Superior temporal gyrus (tissue), 1 donor: ENCODE measurements at regions not wholly inside any gene's neighbourhood (a gene's known extent, or its start where the extent isn't known, plus 50 kb on each side); places are given as distances from the start of the nearest gene placed in this dataset.
"Not testable (repeated sequence)": the region's sequence is repeated elsewhere in the genome, so short reads cannot be mapped to it uniquely, and the experiment has no call there.

Experiments used
- DNase-seq: peaks from one replicate; pipeline ENCODE4 v3.0.0-alpha.2; 2016; ENCODE audit errors: extremely low spot score

DNA sequence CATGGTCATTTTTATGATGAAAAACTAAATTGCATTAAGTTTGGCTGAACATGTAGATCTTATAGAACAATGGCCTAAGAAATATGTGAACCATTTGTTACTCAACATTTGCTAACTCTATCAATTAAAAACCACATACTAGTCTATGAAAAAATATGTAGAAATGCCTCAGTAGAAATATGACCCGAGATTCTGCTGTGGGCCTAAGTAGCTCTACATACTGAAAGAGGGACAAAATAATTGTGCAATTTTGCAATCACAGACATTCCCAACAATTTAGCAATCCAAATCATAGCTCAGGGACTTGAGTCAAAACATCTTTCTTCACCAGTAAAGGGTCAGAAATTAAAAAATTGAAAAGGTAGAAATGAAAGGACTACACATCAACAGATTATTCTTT is 619.0 kb downstream of the FRK start:
- DNase-seq: no peak

DNA sequence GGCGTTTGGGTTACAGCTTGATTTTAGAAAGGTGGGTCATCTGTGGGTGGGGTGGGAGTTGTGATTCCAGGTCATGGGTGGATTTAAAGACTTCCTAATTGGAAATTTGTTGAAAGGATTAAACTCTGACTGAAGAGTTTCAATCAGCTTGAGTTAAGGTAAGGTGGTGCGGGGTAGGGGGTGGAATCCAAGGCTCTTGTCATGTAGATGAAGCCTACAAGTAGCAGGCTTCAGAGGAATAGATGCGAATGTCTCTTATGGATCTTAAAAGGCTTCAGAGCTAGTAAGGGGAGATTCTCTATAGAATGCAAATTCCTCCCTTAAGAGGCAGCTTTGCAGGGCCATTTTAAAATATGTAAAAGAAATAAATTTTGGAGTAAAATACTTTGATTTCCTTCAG is 645.3 kb downstream of the FRK start:
- no peak for DNase-seq

DNA sequence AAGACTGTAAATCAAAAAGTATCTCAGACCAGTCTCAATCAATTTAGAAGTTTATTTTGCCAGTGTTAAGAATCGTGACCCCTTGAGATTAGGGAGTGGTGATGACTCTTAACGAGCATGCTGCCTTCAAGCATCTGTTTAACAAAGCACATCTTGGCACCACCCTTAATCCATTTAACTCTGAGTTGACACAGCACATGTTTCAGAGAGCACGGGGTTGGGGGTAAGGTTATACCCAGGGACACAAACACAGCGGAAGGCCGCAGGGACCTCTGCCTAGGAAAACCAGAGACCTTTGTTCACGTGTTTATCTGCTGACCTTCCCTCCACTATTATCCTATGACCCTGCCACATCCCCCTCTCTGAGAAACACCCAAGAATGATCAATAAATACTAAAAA is 645.8 kb downstream of the FRK start:
- DNase-seq: not testable (repeated sequence)

DNA sequence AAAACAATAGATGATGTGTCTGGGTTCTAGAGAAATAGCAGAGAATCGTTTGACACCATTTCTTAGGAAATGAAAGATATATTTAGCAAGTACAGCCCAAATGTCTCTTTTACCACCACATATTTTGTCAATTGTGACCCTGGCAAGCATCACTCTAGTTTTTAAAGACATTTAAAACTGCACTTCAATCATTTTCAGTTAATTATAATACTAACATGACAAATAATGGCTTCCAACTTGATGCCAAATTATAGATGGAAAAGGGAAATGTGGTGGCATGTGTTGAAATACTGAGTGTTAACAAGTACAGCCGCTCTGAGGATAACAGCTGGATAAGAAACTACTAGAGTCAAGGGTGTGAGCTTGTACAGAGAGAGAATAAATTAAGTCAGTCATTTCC is 648.9 kb downstream of the FRK start:
- no peak for DNase-seq

DNA sequence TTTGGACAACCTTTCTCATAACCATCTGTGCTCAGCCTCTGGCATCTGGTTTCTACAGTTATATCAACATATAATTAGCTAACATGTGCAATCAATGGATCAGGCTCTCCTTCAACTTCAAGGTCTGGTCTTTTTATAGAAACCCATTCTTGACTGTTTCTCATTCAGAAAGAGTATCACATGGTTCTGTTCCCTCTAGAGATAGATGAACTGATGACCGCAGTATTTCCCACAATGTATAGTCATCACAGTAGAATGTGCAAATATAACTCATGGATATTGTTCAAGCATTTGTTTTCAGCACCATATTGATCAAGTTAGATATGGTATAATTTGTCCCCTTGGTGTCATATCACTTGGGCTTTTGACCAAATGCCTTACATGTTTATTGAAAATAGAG is 656.2 kb downstream of the FRK start:
- DNase-seq: no peak

DNA sequence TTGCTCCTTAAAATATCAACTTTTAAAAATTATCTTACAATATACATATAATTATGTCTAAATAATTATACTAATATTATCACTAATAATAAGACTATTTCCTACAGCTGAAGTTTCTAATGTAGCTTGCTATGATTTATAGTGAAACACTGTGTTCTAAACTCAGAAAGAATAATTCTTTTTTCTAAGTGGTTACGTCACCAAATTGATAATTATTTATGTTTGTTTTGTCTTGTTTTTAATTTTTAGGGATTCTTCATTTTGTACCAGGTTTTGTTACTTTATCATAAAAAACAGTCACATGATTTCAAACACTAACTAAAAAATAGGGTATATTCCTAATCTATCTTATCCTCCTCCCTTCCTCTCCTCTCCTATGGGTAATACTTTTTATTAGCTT is 662.1 kb downstream of the FRK start:
- DNase-seq: no peak

DNA sequence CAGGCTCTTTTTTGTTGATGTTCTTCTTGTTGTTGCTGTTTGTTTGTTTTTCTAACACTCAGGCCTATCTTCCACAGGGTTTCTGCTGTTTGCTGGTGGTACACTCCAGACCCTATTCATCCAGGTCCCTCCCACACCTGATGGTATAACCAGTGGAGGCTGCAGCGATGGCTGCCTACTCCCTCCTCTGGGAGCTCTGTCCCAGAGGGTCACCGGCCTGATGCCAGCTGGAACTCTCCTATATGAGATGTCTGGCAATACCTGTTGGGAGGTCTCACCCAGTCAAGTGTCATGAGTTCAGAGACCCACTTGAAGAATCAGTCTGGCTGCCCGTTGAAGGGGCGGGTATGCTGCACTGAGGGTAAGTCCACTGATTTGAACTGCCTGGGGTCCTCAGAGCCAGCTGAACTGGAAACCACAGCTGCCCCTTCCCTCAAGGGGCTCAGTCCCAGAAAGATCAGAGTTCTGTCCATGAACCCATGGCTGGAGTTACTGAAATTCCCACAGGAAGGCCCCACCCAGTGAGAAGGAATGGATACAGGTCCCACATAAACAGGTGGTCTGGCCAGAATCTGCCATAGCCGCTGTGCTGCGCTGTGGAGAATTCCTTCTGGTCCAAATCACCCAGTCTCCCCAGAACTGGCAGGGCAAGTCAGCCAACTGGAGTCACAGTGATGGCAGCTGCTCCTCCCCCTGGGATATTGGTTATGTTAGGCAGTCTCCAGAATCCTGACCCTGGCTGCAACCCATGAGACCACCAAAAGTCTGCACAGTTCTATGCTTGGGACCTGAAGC is 664.4 kb downstream of the FRK start:
- no peak for DNase-seq

DNA sequence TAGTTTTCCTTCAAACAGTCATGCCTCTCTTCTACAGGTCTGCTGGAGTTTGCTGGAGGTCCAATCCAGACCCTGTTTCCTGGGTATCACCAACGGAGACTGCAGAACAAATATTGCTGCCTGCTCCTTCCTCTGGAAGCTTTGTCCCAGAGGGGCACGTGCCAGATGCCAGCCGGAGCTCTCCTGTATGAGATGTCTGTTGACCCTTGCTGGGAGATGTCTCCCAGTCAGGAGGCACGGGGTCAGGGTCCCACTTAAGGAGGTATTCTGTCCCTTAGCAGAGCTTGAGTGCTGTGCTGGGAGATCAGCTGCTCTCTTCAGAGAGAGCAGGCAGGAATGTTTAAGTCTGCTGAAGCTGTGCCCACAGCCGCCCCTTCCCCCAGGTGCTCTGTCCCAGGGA is 666.9 kb downstream of the FRK start:
- no peak for DNase-seq

DNA sequence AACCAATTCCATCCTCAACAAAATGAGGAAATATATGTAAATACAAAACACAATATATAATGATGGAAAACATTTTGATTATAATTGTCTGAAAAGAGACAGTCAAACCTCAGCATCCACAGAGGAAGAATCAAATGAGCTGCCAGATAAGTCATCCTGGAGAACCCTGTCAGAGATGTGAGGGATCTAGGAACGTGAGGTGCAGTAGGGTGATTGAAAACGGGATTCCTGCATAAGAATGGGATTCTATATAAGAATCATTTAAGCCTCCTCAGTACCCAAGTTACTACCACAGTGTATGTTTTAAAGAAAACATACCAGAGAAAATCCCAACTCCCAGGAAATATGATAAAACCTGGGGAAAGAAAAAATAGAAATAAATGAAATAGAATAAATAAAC is 690.5 kb downstream of the FRK start:
- no peak for DNase-seq

DNA sequence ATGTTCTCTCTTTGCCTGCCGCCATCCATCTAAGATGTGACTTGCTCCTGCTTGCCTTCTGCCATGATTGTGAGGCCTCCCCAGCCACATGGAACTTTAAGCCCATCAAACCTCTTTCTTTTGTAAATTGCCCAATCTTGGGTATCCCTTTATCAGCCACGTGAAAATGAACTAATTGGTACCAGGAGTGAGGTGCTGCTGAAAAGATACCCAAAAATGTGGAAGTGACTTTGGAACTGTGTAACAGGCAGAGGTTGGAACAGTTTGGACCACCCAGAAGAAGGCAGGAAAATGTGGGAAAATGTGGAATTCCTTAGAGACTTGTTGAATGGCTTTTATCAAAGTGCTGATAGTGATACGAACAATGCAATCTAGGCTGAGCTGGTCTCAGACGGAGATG is 694.9 kb downstream of the FRK start:
- DNase-seq: no peak

DNA sequence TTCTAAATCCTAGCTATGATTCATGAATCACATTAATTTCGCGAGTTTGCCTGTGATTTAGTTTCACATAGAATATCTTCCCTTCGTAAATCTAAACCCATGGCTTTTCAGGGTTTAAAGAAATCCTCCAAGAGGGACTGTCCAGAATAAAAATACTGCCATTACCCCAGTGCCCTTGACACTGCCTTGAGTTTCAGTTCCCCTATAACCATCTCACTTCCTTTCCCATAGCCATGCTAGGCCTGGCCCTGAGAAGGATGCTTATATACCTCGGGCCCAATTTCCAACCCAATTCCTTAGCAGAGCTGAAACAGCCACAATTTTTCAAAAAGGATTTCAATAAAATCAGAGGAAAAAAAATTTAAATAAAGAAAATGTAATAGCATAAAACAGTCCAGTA is 697.3 kb downstream of the FRK start:
- no peak for DNase-seq

DNA sequence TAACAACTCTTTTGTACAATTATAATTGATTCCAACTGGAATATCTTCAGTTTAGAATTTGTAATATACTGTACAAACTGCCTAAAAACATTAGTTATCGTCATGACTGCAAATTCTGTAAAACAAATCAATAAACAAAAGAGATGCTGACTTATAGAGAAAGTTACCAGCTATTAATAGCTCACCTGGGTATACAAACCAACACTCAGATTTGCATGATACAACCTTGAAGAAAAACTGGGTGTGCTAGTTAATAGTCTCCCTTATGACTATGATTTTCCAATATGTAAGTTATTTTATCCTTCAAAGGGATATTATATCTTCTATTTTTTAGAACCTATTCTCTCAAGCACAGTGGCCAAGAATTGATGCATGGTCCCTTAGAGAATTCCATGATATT is 698.5 kb downstream of the FRK start:
- DNase-seq: no peak

DNA sequence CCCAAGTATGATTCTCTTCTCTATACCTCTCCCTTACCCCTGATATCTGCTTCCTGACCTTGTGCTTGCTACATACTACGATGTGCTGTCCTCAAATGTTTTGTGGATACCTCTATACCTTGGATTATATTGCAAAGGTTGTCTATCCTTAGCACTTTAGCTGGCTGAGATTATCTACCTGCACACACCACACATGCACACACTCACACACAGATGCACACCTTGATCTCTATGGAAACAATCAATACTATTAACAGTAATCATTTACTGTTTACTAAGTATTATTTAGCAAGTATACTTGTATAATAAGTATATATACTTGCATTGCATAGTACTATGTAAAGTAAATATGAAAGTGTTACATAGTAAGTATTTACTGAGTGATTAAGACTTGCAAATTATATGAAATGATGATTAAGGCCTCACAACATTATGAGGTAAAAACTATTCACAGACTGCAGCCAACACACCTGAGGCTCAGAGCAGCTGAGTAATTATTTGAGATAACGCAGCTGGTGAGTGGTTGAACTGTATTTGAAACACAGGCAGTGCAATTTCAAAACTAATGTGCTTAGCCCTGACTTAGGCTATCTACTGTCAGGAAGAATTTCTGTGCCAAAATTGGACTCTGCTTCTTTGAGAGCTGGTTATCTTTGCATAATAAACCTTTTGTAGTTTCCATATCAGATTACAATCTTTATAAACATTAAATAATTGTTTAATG is 699.9 kb downstream of the FRK start:
- no peak for DNase-seq

DNA sequence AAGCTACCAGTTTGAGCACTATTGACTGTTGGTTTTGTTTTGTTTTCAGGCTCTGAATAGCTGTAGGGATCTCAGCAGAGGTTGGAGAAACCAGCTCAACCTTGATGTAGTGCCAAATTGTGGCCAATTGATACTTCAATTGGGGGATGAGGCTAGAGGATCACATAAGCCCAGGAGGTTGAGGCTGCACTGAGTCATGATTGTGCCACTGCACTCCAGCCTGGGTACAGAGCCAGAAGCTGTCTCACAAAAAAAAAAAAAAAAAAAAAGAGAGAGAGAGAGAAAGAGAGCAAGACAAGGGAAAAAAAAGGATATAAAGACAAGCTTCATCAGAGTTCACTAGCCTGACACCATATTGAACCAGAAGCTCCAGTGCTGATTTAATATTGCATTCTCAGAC is 702.1 kb downstream of the FRK start:
- no peak for DNase-seq

DNA sequence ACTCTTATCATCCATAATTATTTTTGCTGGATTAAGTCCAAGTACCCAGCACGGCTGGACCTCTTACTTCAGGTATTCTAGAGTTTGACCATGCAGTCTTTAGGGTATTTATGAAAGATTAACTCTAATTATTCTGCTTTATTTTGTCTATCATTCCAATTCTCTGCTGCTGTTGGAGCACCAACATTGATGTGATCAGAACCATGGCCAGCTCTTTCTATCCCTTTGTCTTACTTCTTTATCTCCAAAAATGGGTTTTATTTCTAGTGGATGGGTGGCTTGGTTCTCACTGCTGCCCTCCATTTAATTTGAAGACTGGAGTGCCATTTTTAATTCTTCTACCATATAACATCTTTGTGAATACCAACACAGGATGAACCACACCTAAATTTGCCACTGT is 704.3 kb downstream of the FRK start:
- DNase-seq: no peak

DNA sequence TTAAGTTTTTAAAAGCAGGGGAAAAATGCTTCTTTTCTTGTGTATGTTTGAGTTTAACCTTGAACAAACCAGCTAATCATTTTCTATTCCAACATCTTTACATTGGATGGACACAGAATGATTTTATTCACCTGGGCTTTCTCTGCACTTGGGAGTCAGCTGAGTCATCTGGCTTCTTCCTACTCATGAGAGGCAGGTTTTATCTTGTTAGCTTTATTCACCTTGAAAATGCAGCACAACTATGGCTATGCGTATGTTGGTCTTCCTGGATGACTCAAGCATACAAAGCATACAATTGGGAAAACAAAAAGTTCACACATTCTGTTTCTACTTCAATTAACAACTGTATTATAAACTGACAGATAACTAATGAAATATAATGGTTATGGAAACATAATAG is 737.7 kb downstream of the FRK start:
- no peak for DNase-seq

DNA sequence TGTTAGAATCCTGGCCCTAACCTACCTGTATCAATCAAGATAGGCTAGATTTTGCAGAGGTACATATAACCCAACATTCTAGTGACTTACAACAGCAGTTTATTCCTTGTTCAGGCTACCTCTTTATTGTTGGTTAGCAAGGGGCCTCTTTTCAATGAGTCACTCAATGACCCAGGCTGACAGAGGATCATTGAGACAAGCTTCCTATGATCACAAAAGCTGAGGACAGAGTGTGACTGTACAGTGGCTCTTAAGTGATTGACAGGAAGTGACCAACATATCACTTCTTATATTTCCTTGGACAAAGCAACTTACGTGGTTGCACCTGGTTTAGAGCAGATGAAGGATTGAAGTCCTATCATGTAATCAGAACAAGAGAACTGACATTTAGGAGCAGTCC is 740.9 kb downstream of the FRK start:
- DNase-seq: no peak

DNA sequence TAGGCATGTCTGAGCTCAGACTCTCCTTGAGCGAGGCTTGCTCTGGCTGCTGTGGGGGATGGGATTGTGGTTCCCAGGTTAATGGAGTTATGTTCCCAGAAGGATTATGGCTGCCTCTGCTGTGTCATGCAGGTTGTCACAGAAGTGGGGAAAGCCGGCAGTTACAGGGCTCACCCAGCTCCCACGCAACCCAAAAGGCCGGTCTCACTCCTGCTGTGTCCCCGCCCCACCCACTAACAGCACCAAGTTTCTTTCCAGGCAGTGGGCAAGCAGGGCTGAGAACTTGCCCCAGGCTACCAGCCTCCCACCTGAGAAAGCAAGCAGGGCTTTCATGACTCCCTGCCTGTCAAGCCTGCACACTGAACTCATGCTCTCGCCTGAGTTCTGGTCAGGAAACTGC is 750.5 kb downstream of the FRK start:
- no peak for DNase-seq

DNA sequence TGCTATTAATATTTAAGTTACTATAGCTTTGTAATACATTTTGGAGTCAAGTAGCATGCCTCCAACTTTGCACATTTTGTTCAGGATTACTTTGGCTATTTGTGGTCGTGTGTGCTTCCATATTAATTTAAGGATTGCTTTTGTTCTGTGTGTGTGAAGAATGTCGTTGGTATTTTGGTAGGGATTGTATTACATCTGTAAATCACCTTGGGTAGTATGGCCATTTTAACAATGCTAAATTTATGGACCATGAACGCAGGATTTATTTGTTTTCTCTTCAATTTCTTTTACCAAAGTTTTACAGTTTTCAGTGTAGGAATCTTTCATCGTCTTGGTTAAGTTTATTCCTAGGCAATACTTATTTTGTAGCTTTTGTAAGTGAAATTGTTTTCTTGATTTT is 758.0 kb downstream of the FRK start:
- no peak for DNase-seq

DNA sequence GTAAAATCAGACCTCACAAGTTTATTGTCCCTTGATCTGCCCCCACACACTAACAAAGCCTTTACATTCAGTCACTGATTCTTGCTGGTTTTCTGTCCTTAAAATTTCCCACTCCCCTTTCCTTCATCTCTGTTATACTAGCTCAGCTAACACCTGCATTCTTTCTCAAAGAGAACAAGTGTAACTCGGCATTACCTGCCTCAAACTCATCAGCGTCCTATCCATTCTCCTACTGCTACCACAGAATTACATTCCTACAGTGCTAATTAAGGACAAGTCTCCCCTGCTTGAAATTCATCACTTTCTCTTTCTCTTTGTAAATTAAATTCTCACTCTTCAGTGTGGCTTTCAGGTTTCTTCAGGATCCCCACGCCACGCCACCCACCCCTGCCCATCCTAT is 773.2 kb downstream of the FRK start:
- DNase-seq: no peak

DNA sequence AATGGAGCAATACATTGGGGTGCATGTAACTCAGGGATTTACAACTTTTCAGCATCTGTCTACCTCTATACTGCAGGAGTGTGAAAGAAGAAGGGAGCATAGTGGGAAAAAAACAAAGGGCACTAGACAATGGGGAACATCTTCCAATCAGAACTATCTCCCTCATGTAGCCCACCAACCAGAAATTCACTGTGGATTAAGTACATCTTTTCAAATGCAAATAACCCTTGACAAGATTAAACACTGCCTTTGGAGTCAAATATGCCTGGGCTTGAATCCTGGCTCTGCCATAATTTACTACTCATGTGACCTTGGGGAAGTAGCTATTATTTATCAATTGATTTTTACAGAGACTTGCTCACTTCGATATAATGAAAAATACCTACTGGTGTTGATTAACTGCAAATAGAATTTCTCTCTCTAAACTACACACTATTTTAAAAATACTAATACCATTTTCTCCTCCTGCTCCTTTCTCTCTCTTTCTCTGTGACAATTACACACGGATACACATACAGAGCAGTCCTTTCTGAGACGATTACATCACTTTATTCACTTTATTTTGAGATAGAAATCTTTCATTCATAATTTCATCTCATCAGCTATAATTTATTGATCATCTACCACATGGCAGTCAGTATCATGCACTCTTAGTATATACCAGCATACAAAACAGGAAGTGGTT is 783.7 kb downstream of the FRK start:
- DNase-seq: no peak

DNA sequence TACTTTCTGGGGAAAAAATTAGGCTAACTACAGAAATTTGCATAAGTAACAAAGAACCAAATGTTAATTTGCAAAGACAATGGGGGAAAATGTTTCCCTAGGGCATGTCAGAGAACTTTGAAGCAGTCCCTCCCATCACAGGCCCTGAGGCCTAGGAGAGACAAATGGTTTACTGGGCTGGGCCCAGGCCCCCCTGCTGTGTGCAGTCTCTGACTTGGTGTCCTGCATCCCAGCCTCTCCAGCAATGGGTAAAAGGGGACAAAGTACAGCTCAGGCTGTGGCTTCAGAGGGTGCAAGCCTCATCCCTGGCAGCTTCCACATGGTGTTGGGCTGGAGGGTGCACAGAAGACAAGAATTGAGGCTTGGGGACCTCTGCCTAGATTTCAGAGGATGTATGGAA is 788.4 kb downstream of the FRK start:
- no peak for DNase-seq

DNA sequence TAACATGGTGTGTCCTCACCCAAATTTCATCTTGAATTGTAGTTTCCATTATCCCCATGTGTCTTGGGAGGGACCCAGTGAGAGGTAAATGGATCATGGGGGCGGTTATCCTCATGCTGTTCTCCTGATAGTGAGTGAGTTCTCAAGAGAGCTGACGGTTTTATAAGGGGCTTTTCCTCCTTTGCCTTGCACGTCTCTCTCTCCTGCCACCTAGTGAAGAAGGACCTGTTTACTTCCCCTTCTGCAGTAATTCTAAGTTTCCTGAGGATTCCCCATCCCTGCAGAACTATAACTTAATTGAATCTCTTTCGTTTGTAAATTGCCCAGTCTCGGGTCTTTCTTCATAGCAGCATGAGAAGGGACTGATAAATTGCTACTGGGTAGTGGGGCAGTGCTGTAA is 789.3 kb downstream of the FRK start:
- DNase-seq: no peak
